ENCODE measurements at regions not wholly inside any gene's neighbourhood (a gene's known extent, or its start where the extent isn't known, plus 50 kb on each side); places are given as distances from the start of the nearest gene placed in this dataset.

DNA sequence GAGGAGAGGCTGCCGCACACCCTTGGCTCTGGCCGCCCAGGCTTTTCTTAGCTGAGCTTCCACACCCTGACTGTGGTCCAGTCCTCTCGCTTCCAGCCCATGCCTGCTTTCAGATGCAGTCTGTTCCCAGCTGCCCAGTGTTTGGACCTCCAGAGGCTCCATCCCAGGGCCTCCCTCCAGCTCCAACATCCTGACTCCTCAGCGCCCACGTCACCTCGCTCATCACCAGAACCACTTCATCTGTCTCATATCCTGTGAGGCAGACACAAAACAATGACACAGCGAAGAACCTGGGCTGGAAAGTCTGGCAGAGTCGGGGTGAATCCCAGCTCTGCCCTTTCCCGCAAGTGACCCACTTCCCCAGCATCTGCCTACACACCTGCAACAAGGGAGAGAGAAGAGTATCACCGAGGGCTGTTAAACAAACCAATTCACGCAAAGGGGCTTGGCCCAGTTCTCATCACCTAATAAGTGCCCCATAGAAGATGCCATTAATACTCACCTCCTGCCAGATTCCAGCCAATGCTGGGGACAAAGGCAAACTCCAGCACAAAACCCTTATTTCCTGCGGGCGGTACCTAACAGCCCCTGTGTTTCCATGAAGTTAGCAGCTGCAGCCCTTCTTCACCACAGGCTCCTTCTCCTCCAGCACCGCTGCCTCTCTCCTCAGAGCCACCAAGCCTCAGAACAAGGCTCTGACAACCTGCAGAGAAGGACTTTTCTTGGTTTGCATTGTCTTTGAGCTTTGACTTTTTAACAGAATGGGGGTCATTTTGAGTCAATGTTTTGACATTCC lies 133.4 kb upstream of the CDH4 start:
- no peak for DNase-seq

DNA sequence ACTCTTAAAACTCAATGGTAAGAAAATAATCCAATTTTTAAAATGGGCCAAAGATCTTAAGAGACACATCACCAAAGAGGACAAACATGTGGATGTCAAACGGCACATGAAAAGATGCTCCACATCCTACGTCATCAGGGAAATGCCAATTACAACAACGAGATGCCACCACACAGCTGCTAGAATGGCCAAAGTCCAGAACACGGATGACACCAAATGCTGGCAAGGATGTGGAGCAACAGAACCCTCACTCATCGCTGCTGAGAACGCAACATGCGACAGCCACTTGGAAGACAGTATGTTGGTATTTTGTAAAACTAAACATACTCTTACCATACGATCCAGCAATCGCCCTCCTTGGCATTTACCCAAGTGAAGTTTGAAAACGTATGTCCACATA lies 132.8 kb upstream of the CDH4 start:
- no peak for DNase-seq

GRCh38 chr20:61119794-61120410 lies 132.2 kb upstream of the CDH4 start:
- no peak for DNase-seq

DNA sequence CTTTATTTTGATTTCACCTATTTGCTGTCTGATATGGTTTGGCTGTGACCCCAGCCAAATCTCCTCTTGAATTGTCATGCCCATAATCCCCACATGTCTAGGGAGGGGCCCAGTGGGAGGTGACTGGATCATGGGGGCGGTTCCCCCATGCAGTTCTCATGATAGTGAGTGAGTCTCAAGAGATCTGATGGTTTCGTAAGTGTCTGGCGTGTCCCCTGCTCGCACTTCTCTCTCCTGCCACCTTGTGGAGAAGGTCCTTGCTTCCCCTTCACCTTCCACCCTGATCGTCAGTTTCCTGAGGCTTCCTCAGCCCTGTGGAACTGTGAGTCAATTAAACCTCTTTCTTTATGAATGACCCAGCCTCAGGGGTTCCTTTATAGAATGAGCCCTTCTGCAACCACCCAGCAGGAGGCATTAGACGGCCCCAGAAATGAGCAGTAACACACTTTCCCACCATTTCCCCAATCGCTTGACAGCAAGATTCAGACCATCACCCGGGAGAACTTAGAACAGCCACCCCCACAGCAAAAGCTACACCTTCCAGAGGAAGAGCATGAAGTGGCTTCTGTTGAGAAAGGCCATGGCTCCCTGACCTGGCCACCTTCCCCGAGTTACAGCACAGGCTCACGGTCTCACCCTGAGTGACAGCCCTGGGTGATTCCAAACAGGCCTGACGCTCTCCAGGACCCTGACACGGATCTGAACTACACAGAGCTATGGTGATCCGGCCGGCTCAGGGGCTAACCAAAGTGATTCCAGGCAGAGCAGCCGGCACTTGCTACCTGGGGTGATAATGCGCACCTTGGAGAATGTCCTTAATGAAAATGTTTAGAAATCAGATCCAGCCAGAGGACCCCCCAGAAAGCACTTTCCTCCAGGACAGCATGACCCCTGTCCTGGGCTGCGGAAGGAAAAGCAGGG lies 131.2 kb upstream of the CDH4 start:
- peak in 4 of 6 experiments; percentile 4 to 18 (median 12) for DNase-seq

DNA sequence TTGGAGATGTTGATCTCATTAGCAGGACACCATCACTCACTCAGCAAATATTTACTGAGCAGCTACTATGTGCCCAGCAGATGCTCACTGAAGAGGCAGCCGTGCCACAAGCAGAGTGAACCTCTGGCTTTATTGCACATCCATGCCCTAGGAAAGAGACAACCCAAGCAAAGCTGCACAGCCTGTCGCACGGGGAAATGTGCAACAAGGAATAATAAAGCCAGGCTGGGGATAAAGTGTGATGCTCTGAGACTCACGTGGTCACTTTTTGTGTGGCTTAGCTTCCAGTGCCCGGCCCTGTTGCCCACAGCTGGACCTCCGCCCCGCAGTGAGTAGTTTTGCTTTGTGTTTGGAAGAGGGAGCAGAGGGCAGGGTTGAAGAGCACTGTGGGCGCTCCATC lies 130.4 kb upstream of the CDH4 start:
- no peak for DNase-seq

- DNase-seq = no peak
These were observed 128.8 kb upstream of the CDH4 start for GRCh38 chr20:61123286-61123685.

DNA sequence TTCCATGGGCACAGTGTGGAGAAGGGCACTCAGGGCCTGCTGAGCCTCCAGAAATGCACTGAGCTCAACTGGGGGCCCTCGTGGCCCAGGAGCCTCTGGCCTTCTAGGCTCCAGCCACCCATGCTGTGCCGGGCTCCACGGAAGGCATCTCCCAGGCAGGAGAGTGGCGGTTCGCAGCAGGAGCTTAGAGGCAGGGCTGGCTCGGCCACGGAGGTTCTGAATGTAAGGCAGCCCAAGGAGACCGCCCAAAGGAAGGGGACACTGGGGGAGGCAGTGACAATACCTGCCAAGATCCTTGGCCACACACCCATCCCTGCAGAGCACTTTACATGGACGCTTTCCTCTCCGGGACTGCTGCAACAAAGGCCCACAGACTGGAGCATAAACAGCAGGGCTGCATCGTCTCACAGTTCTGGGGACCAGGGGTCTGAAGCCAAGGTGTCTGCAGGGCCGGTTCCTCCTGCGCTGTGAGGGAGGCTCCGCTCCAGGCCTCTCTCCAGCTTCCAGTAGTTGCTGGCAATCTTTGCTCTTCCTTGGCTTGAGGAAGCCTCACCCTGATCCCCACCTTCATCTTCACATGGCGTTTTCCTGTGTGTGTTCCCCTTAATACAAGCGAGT lies 128.2 kb upstream of the CDH4 start:
- DNase-seq = no peak

DNA sequence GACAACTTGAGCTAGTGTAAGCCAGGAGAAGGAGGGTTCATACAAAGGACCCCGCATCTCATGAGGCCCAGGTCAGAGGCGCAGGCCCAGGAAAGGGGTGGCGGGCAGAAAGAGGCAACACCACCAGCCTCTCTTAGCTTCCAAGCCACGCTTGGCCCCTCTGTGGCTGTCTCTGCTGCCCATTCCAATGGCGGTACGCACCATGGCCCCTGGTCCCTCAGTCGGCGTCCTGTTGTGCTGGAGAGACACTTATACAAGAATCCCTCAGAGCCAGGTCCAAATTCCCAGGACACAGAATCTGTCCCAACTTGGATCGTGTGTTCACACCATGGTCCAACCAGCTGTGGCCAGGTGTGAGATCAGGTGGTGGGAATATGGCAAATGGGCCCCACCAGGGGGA lies 127.0 kb upstream of the CDH4 start:
- DNase-seq = no peak

DNA sequence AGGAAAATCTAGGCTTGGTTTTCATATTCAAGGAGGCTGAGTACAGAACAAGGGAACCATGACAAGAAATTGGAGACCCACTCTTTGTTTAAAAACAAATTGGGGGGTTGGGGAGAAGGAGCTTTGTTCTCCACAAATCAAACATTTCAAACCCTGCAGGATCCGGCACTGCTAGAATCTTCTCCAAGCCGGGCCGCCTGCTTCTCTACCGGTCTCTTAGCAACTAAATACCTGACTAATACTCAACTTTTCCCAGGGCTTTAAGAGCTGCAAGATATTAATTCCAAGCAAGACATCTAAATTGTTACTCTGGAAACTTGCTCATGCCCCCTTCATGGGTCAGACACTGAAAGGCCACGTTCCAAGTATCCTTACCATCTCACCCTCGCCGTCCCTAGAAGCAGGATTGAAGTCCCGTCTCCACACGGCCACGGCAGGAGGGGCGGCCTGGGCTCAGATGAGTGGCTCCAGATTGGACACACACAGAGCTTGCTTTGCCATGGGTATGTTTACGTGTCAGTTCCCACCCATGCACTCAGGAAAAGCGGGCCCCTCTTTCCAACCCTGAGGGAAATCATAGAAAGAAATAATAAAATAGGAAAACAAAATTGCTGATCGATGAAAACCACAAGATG lies 126.4 kb upstream of the CDH4 start:
- no peak for DNase-seq

DNA sequence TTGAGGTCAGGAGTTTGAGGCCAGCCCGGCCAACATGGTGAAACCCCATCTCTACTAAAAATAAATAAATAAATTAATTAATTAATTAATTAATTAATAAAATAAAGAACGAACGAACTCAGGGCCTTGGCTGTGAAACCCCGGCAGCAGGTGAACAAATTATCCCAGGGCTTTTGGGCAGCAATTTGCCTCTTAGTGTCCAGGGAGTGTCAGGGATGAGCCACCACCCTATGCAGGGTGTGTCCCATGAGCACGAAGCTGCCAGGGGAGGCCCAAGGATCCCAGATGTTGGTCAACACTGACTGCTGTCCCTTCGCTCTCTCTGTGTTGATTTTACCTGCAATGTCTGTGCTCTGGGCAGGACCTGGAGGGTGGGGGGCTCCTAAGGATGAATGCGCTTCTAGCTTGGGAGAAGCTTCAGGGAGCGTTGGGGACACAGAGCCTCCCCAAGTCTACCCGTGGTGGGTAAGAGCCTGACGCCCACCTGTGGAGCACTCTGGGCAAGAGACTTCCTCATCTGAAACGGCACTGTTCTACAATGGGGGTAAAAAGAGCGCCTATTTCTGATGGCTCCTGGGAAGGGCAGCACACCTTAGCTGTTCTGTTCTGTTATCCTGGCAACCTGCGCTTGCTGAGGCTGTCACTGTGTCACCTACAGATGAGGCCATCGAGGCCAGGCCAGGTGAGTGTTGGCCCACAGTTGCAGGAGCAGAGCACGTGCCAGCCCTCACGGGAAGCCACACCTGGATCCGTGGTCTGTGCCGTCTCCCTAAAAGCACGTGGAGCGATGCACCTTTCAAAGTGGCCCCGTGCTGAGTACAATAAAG lies 125.5 kb upstream of the CDH4 start:
- DNase-seq = no peak

GRCh38 chr20:61127311-61128039 lies 124.6 kb upstream of the CDH4 start:
- DNase-seq = no peak

- DNase-seq = no peak
These were observed 123.3 kb upstream of the CDH4 start for GRCh38 chr20:61128701-61129269.

- DNase-seq = no peak
These were observed 122.8 kb upstream of the CDH4 start for GRCh38 chr20:61129311-61129710.

GRCh38 chr20:61130156-61130555 lies 121.9 kb upstream of the CDH4 start:
- no peak for DNase-seq

GRCh38 chr20:61131944-61132343 lies 120.1 kb upstream of the CDH4 start:
- no peak for DNase-seq

GRCh38 chr20:61133611-61134010 lies 118.5 kb upstream of the CDH4 start:
- no peak for DNase-seq

GRCh38 chr20:61134296-61135030 lies 117.6 kb upstream of the CDH4 start:
- DNase-seq = no peak

DNA sequence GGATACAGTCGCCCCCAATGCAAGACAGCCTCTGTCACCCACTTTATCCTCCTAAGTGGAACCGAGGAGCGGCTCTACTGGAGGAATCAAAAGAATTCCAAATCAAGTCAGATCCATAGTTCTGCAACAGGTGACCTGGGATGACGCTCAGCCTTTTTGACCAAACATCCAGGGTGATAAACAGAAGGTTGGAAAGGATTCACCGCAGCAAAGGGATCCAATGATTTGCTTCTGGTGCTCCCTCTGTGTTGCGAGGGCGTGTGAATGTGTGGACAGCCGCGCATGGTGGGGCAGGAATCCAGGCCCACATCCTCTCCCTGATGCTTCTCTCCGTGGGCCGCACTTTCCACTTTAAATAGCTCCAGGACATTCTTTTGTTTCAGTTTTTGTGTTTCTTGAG lies 116.8 kb upstream of the CDH4 start:
- no peak for DNase-seq

DNA sequence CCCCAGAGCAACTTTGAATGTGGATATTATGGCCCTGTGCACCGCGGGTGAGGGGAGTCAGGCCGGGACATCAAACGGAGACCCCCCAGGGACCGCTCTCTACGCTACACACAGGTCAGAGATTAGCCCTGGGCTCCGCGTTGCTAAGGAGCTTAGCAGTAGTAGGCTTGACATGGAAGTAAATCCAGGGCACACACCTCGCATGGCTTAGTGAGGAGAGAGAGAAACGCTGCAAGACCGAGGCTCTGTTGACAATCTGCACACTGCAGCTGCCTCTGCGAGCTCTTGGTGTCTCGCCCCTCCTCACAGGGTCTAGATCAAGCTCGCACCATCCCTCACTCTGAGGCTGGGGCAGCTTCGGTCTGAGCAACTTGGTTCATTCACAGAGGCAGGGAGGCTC lies 116.1 kb upstream of the CDH4 start:
- no peak for DNase-seq

- DNase-seq = no peak
These were observed 113.5 kb upstream of the CDH4 start for GRCh38 chr20:61138566-61138965.
